SK-N-MC (cell line): ENCODE measurements at regions not wholly inside any gene's neighbourhood (a gene's known extent, or its start where the extent isn't known, plus 50 kb on each side); places are given as distances from the start of the nearest gene placed in this dataset.

Source experiments
- DNase-seq: peaks from one replicate; pipeline ENCODE4 v3.0.0-alpha.2; 2011; ENCODE audit warnings: low read depth, low spot score
- H3K27ac ChIP-seq: fragments of 200-600 bp; sonication (generic); 2 replicates; pipeline ENCODE4 v1.5.1; 2016; ENCODE audit warnings: mixed run types
- H3K36me3 ChIP-seq: fragments of 200-600 bp; sonication (generic); 2 replicates; pipeline ENCODE4 v1.6.1; 2017; ENCODE audit warnings: antibody characterized with exemption, low read length, mixed read lengths; ENCODE audit not compliant: insufficient read depth
- H3K4me3 ChIP-seq: fragments of 200-600 bp; sonication (generic); 2 replicates; pipeline ENCODE4 v1.5.1; 2016
- H3K9ac ChIP-seq: fragments of 200-600 bp; sonication (generic); 2 replicates; pipeline ENCODE4 v1.8.0; 2017; ENCODE audit warnings: mixed run types, mixed read lengths; ENCODE audit not compliant: insufficient read length
- H3K9me3 ChIP-seq: fragments of 200-600 bp; sonication (generic); 2 replicates; pipeline ENCODE4 v1.6.1; 2017; ENCODE audit warnings: low read depth, mild to moderate bottlenecking, antibody characterized with exemption, low read length, moderate library complexity, mixed read lengths
- EZH2 ChIP-seq: fragments of 200-600 bp; sonication (generic); IDR thresholded peaks from one replicate; pipeline ENCODE4 v1.6.1; 2017; ENCODE audit warnings: antibody characterized with exemption
- FOXP2 ChIP-seq: optimal IDR thresholded peaks from 2 replicates; pipeline ENCODE3; 2011; ENCODE audit warnings: mild to moderate bottlenecking, moderate library complexity; ENCODE audit not compliant: insufficient read depth; ENCODE audit errors: extremely low read length, control extremely low read depth
- POLR2AphosphoS5 ChIP-seq: IDR thresholded peaks from 2 replicates; pipeline ENCODE4 v1.6.1; 2012; ENCODE audit warnings: mild to moderate bottlenecking, low read depth, low read length, borderline replicate concordance

DNA sequence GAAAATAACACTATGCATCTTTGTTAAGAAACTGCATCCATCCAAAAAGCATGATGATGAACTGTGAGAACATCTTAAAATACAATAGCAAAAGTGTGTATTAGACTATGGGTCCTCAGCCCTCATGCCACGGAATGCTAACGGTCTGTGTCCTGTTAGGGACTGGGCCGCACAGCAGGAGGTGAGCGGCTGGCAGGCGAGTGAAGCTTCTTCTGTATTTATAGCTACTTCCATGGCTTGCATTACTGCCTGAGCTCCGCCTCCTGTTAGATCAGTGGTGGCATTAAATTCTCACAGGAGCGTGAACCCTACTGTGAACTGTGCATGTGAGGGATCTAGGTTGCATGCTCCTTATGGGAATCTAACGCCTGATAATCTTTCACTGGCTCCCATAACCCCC is 129.8 kb downstream of the NXNL2 start:
- H3K9ac ChIP-seq: no peak overlapping the region
- no peak overlapping the region for H3K27ac ChIP-seq
- H3K4me3 ChIP-seq: no peak overlapping the region
- DNase-seq: no peak
- no peaks in the 10 kb centered on the region for H3K9me3 ChIP-seq
- no peaks in the 10 kb centered on the region for H3K36me3 ChIP-seq
- TF ChIP-seq POLR2AphosphoS5: no peak
- TF ChIP-seq EZH2: no peak
- TF ChIP-seq FOXP2: no peak

DNA sequence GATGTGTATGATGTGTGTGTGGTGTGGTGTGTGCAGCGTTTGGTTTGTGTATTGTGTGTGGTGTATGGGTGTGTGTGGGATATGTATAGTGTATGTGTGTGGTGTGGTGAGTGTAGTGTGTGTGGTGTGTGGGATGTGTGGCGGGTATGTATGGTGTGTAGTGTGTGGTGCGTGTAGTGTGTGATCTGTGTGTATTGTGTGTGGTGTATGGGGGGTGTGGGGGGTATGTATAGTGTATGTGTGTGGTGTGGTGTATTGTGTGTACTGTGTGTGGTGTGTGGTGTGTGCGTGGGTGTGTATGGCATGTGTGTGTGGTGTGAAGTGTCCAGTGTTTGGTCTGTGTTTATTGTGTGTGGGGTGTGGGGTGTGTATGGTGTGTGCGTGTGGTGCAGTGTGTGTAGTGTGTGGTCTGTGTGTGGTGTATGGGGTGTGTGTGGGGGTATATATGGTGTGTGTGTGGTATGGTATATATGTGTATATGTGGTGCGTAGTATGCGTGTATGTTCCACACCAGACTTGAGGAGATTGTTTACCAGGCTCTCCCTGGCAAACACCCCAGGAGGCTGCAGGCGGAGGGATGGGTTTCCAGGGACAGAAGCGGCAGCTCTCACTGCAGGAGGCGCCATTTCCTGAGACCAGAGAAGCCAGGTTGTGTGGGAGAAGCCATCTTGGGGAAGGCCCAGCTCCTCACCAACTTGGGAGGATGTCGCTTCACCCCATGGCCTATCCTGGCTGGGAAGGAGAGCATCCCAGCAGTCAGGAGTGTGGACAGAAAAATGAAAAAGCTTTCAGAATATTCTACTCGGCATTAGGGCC is 138.1 kb downstream of the NXNL2 start:
- peak overlapping the region; percentile 87 for H3K27ac ChIP-seq
- H3K36me3 ChIP-seq: no peaks in the 10 kb centered on the region
- no peaks in the 10 kb centered on the region for H3K9me3 ChIP-seq
- DNase-seq: no peak
- TF ChIP-seq POLR2AphosphoS5 (no peak), FOXP2 (no peak)
- peak overlapping the region; percentile 48 for H3K4me3 ChIP-seq
- no peak overlapping the region for H3K9ac ChIP-seq

DNA sequence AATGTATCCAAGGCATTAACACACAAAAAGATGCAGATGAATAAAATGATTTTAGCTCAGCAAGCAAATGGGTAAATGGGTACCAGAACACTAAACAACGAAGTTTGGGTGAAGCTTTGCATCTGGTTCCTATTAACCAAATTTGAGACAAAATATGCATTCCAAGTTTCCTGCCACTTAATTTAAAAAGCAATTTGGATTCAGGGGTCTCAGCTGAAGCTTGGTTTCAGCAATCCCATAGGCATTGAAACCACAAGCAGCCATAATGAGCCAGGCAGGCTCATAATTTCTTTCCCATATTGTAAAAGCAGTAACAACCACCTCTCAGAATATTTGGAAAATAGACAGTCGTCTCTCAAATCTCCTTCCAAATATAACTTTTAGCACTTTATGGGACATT is 138.9 kb downstream of the NXNL2 start:
- TF ChIP-seq EZH2: no peak
- no peak overlapping the region for H3K9ac ChIP-seq
- H3K9me3 ChIP-seq: no peaks in the 10 kb centered on the region
- H3K36me3 ChIP-seq: no peaks in the 10 kb centered on the region
- H3K4me3 ChIP-seq: peak overlapping the region; percentile 48
- DNase-seq: peak; percentile 77
- H3K27ac ChIP-seq: peak overlapping the region; percentile 87

DNA sequence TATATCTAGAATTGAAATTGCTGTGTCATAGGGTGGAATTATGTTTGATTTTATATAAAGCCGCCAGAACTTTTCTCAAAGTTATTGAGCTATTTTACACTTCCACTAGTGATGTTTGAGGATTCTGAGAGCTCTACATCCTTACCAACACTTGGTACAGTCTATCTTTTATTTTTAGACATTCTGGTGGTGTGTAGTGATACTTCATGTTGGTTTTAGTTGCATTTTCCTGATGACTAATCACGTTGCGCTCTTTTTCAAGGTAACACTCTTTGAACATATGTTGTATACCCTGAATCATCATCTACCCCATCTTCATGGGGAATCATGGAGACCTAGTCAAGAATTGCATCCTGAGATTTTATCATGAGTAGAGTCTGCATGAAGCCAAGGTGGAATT is 141.7 kb downstream of the NXNL2 start:
- no peaks in the 10 kb centered on the region for H3K36me3 ChIP-seq
- no peak overlapping the region for H3K27ac ChIP-seq
- DNase-seq: no peak
- no peak overlapping the region for H3K4me3 ChIP-seq
- TF ChIP-seq FOXP2: no peak
- TF ChIP-seq POLR2AphosphoS5: no peak
- no peak for TF ChIP-seq EZH2
- H3K9ac ChIP-seq: no peak overlapping the region
- H3K9me3 ChIP-seq: no peaks in the 10 kb centered on the region

DNA sequence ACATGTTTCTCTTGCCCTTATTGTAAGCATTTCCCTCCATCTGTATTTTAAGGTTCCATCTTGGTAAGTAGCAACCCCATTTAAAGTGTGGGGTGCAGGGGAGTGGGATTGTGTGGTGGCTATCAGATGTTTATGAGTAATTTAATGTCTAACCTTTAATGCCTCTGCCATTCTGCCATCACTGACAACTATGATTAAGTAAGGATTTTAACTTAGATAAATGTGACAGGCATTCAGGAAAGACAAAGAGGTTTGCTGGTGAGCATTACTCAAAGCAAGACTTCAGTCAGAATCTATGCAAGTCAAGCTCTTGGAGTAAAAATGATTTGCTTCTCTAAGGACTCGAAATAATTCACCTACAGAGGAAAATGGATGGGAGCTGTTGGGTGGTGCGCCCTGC is 143.0 kb downstream of the NXNL2 start:
- no peak overlapping the region for H3K4me3 ChIP-seq
- peak overlapping the region; percentile 3; the same call in 1 of the 2 replicates for H3K27ac ChIP-seq
- TF ChIP-seq EZH2 (no peak), POLR2AphosphoS5 (no peak), FOXP2 (no peak)
- H3K9me3 ChIP-seq: no peaks in the 10 kb centered on the region
- no peak overlapping the region for H3K9ac ChIP-seq
- H3K36me3 ChIP-seq: no peaks in the 10 kb centered on the region
- no peak for DNase-seq

DNA sequence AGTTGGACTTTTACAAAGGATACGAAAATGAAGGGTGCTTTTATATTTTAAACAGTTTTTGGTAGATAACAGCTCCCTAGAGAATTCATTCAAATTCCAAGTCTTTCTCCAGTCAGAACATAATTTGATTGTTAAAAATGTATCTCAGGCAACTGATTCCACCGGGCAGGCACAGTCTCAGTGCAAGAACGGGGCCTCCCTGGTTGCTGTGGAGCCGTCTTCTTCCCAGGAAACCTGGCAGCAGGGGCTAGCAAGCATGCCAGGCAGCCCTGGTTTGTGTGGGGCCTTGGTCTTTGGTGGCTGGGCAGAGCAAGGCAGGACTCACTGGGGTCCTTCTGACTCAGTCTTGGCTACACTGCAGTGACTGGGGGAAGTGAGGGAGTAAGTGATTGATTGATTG is 143.5 kb downstream of the NXNL2 start:
- no peak overlapping the region for H3K9ac ChIP-seq
- H3K9me3 ChIP-seq: no peaks in the 10 kb centered on the region
- H3K36me3 ChIP-seq: no peaks in the 10 kb centered on the region
- TF ChIP-seq POLR2AphosphoS5: no peak
- TF ChIP-seq FOXP2: no peak
- TF ChIP-seq EZH2: no peak
- DNase-seq: no peak
- peak overlapping the region; percentile 3; the same call in 1 of the 2 replicates for H3K27ac ChIP-seq
- H3K4me3 ChIP-seq: no peak overlapping the region

DNA sequence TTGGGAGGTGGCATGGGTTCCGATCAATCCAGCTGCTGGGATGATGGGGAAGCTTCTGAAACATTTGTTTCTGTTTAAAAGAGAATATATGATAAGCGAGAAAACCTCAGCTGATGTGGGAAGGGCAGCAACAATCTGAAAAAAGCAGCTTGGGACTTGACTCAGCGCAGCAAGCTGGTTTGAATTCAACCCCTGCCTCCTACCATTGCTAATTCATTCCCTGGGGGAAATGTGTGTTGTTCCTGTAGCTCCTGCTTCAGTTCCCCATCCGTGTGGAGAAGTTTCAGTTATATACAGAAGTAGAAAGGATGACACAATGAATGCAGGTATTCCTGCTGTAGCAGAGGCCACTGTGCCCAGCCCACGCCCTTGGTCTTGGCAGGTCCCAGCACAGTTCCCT is 145.1 kb downstream of the NXNL2 start:
- no peak for DNase-seq
- H3K27ac ChIP-seq: no peak overlapping the region

DNA sequence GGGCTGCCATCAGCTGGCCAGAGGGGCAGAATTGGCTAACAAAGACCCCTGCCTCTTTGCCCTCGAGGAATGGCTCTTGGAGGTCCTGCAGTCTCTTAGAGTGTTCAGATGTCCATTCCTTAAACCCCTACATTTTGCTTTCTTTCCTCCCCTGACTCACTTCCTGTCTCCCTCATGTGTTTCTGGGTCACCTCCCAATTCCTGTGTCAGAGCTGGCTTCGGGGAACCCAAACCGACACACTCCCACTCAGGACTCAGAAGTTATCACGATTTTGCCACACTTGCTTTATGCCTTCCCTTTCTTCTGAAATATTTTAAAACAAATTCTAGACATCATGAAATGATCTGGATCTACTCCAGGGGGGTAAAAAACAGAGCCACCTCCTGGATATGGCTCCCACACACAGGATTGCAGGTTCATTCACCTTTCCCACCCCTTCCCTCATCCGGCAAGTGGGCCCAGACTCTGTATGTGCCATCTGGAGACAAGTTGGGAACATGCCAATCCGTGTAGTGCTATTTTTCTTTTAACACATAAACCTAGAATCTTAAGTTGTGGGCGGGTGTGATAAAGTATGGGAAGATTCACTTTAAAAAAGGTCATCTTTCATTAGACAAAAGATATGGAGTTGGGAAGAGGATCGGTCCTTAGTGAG is 145.7 kb downstream of the NXNL2 start:
- no peak for DNase-seq

More for the DNA sequence above, 145.1 kb downstream of the NXNL2 start:
- Histone ChIP-seq H3K9ac (peak overlapping the region; percentile 18), H3K36me3 (no peaks in the 10 kb centered on the region), H3K9me3 (no peaks in the 10 kb centered on the region), H3K4me3 (no peak overlapping the region)
- TF ChIP-seq POLR2AphosphoS5: no peak
- TF ChIP-seq FOXP2: no peak
- no peak for TF ChIP-seq EZH2

DNA sequence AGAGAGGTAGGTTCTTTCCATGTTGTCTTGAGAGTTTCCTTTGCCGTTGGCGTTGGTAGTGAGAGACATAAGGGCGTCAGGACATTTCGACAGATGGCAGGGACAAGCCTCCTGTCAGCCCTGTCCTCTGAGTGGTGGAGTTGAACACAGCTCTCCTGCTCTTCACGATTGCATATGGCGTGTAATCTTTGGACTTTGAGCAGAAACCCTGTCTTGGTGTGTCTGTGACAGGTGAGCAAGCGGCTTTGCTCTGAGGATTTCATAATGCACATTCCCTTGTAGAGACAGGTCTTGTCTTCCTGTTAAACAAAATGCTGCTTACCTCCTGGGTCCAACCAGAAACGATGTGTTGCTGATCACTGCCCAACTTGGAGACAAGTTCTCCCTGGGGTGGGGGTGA is 146.5 kb downstream of the NXNL2 start:
- Histone ChIP-seq H3K27ac (no peak overlapping the region), H3K36me3 (no peaks in the 10 kb centered on the region), H3K4me3 (no peak overlapping the region), H3K9me3 (no peaks in the 10 kb centered on the region), H3K9ac (no peak overlapping the region)
- TF ChIP-seq POLR2AphosphoS5 (no peak), FOXP2 (no peak), EZH2 (no peak)
- DNase-seq: no peak

More for the DNA sequence above, 145.7 kb downstream of the NXNL2 start:
- H3K27ac ChIP-seq: no peak overlapping the region
- no peak overlapping the region for H3K4me3 ChIP-seq
- H3K9ac ChIP-seq: no peak overlapping the region
- TF ChIP-seq POLR2AphosphoS5 (no peak), FOXP2 (no peak), EZH2 (no peak)
- no peaks in the 10 kb centered on the region for H3K36me3 ChIP-seq
- H3K9me3 ChIP-seq: no peaks in the 10 kb centered on the region
